HCT116 (cell line): ENCODE measurements at regions not wholly inside any gene's neighbourhood (a gene's known extent, or its start where the extent isn't known, plus 50 kb on each side); places are given as distances from the start of the nearest gene placed in this dataset.

Source experiments
- ATAC-seq: fragments of 200-7000 bp; cut with Tn5 transposase; 2 replicates; pipeline ENCODE4 v1.9.1; 2020; ENCODE audit warnings: mild to moderate bottlenecking, moderate library complexity
- BruUV-seq: library from RNA; stranded (reverse); fragments of 400-500 nt; replicated peaks from 2 replicates; lab custom pipeline; 2021; lab: Mats Ljungman, UMichigan
- CTCF ChIA-PET: fragments of 300-600 bp; sonication (Branson Sonifier 250); formaldehyde crosslinking; loops from one replicate; lab custom pipeline; 2021; ENCODE audit warnings: antibody characterized with exemption; lab: Charles Lee
- POLR2A ChIA-PET: fragments of 300-600, 350-600 bp; sonication (Branson Sonifier 250); formaldehyde crosslinking; loops from one replicate; lab custom pipeline; 2021; ENCODE audit warnings: antibody characterized with exemption; lab: Charles Lee
- RAD21 ChIA-PET, 2 experiments: fragments of 300-600 bp; sonication (Branson Sonifier 250); formaldehyde crosslinking; loops; one replicate each; lab custom pipeline; 2023; ENCODE audit warnings: low total read pairs in 2 of 2; ENCODE audit not compliant: uncharacterized antibody in 2 of 2, unreplicated experiment in 2 of 2, low non-redundant PET in 1 of 2; lab: Charles Lee
- DNase-seq: peaks from one replicate; pipeline ENCODE4 v3.0.0-alpha.2; 2010; ENCODE audit warnings: low read depth, low spot score
- H2AFZ ChIP-seq: fragments of 200-600 bp; shearing (Covaris generic), sonication (generic); 2 replicates; pipeline ENCODE4 v1.6.1; 2017; ENCODE audit warnings: low read depth, mixed run types, mixed read lengths, antibody characterized with exemption, low read length; ENCODE audit not compliant: poor library complexity, severe bottlenecking
- H3K27ac ChIP-seq: 2 replicates; pipeline ENCODE4 v1.5.1; 2012; ENCODE audit warnings: low read depth, low read length
- H3K27me3 ChIP-seq: fragments of 200-600 bp; sonication (generic); 2 replicates; pipeline ENCODE4 v1.6.1; 2016; ENCODE audit warnings: mixed run types, low read length, mixed read lengths; ENCODE audit not compliant: insufficient read depth
- H3K36me3 ChIP-seq, 2 experiments: fragments of 200-500 bp in 1 of 2; fragments of 200-600 bp in 1 of 2; sonication (Bioruptor generic) in 1 of 2; sonication (generic) in 1 of 2; 2 replicates each; pipeline versions ENCODE4 v1.5.1 to v1.6.1; 2014 to 2016; ENCODE audit warnings: low read length in 2 of 2, inconsistent platforms in 1 of 2, mixed read lengths in 1 of 2, mixed run types in 1 of 2; ENCODE audit not compliant: insufficient read depth in 2 of 2, control insufficient read depth in 1 of 2
- H3K4me1 ChIP-seq, 2 experiments: fragments of 200-600 bp in 1 of 2; sonication (generic) in 1 of 2; 2 replicates each; pipeline versions ENCODE4 v1.5.1 to v1.6.1; 2012 to 2017; ENCODE audit warnings: low read length in 2 of 2, inconsistent platforms in 1 of 2, mild to moderate bottlenecking in 1 of 2, mixed read lengths in 1 of 2, mixed run types in 1 of 2, moderate library complexity in 1 of 2; ENCODE audit not compliant: insufficient read depth in 2 of 2, control insufficient read depth in 1 of 2
- H3K4me2 ChIP-seq: fragments of 200-600 bp; sonication (generic); 2 replicates; pipeline ENCODE4 v1.6.1; 2017; ENCODE audit warnings: mixed run types, low read length, mixed read lengths
- H3K4me3 ChIP-seq, 2 experiments: fragments of 200-600 bp in 1 of 2; sonication (generic) in 1 of 2; replicated peaks in 1 of 2; 2 replicates each; pipeline ENCODE4 v1.5.1; 2011 to 2016; ENCODE audit warnings: low read length in 2 of 2, control low read depth in 1 of 2, low read depth in 1 of 2, mild to moderate bottlenecking in 1 of 2, mixed read lengths in 1 of 2, mixed run types in 1 of 2
- H3K79me2 ChIP-seq: fragments of 200-600 bp; sonication (generic); 2 replicates; pipeline ENCODE4 v1.6.1; 2017; ENCODE audit warnings: mild to moderate bottlenecking, mixed run types, low read length, moderate library complexity, mixed read lengths; ENCODE audit not compliant: insufficient read depth
- H3K9ac ChIP-seq: fragments of 200-600 bp; sonication (generic); 2 replicates; pipeline ENCODE4 v1.6.1; 2016; ENCODE audit warnings: low read length, mixed read lengths
- H3K9me2 ChIP-seq: fragments of 200-600 bp; sonication (generic), shearing (Covaris generic); 2 replicates; pipeline ENCODE4 v1.6.1; 2017; ENCODE audit warnings: mixed run types, mild to moderate bottlenecking, moderate library complexity; ENCODE audit not compliant: insufficient read depth
- H3K9me3 ChIP-seq, 2 experiments: fragments of 200-500 bp in 1 of 2; fragments of 200-600 bp in 1 of 2; sonication (Bioruptor generic) in 1 of 2; sonication (generic) in 1 of 2; 2 replicates each; pipeline ENCODE4 v1.6.1; 2014 to 2017; ENCODE audit warnings: low read length in 2 of 2, mixed read lengths in 2 of 2, inconsistent platforms in 1 of 2, low read depth in 1 of 2, mild to moderate bottlenecking in 1 of 2, mixed run types in 1 of 2, moderate library complexity in 1 of 2; ENCODE audit not compliant: control insufficient read depth in 1 of 2, insufficient read depth in 1 of 2
- H4K20me1 ChIP-seq: fragments of 200-600 bp; sonication (generic), shearing (Covaris generic); 2 replicates; pipeline ENCODE4 v1.6.1; 2017; ENCODE audit warnings: mixed run types, mild to moderate bottlenecking, moderate library complexity; ENCODE audit not compliant: insufficient read depth
- CBX3 ChIP-seq: IDR thresholded peaks from 2 replicates; pipeline ENCODE4 v1.6.1; 2012; ENCODE audit warnings: low read depth
- EGR1 ChIP-seq: IDR thresholded peaks from 2 replicates; pipeline ENCODE4 v1.6.1; 2012; ENCODE audit warnings: low read depth
- EZH2phosphoT487 ChIP-seq: fragments of 200-600 bp; IDR thresholded peaks from 2 replicates; pipeline ENCODE4 v1.6.1; 2018; ENCODE audit warnings: antibody characterized with exemption, borderline replicate concordance
- FOSL1 ChIP-seq: IDR thresholded peaks from 2 replicates; pipeline ENCODE4 v1.6.1; 2012; ENCODE audit warnings: low read depth
- POLR2A ChIP-seq: IDR thresholded peaks from 2 replicates; pipeline ENCODE4 v1.7.0; 2011; ENCODE audit warnings: borderline replicate concordance; ENCODE audit not compliant: insufficient read depth, insufficient read length; ENCODE audit errors: extremely low read depth
- RAD21 ChIP-seq: IDR thresholded peaks from 2 replicates; pipeline ENCODE4 v1.6.1; 2012; ENCODE audit warnings: low read depth, mild to moderate bottlenecking
- SIN3A ChIP-seq: IDR thresholded peaks from 2 replicates; pipeline ENCODE4 v1.6.1; 2012; ENCODE audit warnings: low read depth
- SRF ChIP-seq: IDR thresholded peaks from 2 replicates; pipeline ENCODE4 v1.6.1; 2012; ENCODE audit warnings: low read depth
- TCF7L2 ChIP-seq: IDR thresholded peaks from 2 replicates; pipeline ENCODE4 v1.7.0; 2011; ENCODE audit warnings: borderline replicate concordance, inconsistent platforms; ENCODE audit not compliant: insufficient read depth, insufficient read length; ENCODE audit errors: extremely low read depth
- YY1 ChIP-seq: IDR thresholded peaks from 2 replicates; pipeline ENCODE4 v1.6.1; 2011; ENCODE audit warnings: low read length, low read depth, moderate library complexity, mild to moderate bottlenecking; ENCODE audit not compliant: insufficient replicate concordance; ENCODE audit errors: extremely low read depth
- ZFX ChIP-seq: fragments of 450-650 bp; IDR thresholded peaks from 2 replicates; pipeline ENCODE4 v1.6.1; 2017
- ZNF274 ChIP-seq: fragments of 200-500 bp; sonication (Bioruptor generic); IDR thresholded peaks from 2 replicates; pipeline ENCODE4 v1.6.1; 2014; ENCODE audit warnings: mild to moderate bottlenecking, low read depth, low read length, inconsistent platforms
- intact Hi-C: fragments of 100-400 bp; cut with micrococcal nuclease; formaldehyde crosslinking; loops from 2 replicates; pipeline ENCODE4 v1.10.0; 2022
- TF ChIP-seq, protein P1 (sequence below), 3 experiments: fragments of 200-600 bp in 1 of 3; sonication (generic) in 1 of 3; IDR thresholded peaks in 2 of 3; conservative IDR thresholded peaks in 1 of 3; 2 replicates each; pipeline ENCODE4 v1.5.1; 2012 to 2017; ENCODE audit warnings: low read depth in 2 of 3, low read length in 2 of 3, antibody characterized with exemption in 1 of 3, borderline replicate concordance in 1 of 3, control low read depth in 1 of 3, mild to moderate bottlenecking in 1 of 3, mixed read lengths in 1 of 3, mixed run types in 1 of 3, moderate library complexity in 1 of 3; ENCODE audit not compliant: insufficient read depth in 1 of 3

GRCh38 chr3:178381971-178382448, 154.2 kb upstream of the KCNMB2 start:
- Histone ChIP-seq H3K9me3 (no peaks in the 10 kb centered on the region), H3K27ac (no peak overlapping the region), H3K4me2 (no peak overlapping the region), H3K9ac (no peak overlapping the region), H3K9me2 (no peaks in the 10 kb centered on the region), H2AFZ (no peak overlapping the region), H3K4me3 (no peak overlapping the region), H3K4me1 (no peaks in the 10 kb centered on the region), H3K27me3 (no peaks in the 10 kb centered on the region), H4K20me1 (no peaks in the 10 kb centered on the region), H3K36me3 (no peaks in the 10 kb centered on the region), H3K79me2 (no peaks in the 10 kb centered on the region)
- ChIA-PET CTCF (no interaction called here), RAD21 (no interaction called here), POLR2A (no interaction called here)
- no TSS peak for BruUV-seq
- DNase-seq (no peak), ATAC-seq (no peak)
- intact Hi-C loops = no loop called here
- TF ChIP-seq ZNF274 (no peak), YY1 (no peak), EZH2phosphoT487 (no peak), ZFX (no peak), FOSL1 (no peak), POLR2A (no peak), TCF7L2 (no peak), EGR1 (no peak), SRF (no peak), SIN3A (no peak), RAD21 (no peak), CBX3 (no peak)
- TF ChIP-seq, protein P1, sequence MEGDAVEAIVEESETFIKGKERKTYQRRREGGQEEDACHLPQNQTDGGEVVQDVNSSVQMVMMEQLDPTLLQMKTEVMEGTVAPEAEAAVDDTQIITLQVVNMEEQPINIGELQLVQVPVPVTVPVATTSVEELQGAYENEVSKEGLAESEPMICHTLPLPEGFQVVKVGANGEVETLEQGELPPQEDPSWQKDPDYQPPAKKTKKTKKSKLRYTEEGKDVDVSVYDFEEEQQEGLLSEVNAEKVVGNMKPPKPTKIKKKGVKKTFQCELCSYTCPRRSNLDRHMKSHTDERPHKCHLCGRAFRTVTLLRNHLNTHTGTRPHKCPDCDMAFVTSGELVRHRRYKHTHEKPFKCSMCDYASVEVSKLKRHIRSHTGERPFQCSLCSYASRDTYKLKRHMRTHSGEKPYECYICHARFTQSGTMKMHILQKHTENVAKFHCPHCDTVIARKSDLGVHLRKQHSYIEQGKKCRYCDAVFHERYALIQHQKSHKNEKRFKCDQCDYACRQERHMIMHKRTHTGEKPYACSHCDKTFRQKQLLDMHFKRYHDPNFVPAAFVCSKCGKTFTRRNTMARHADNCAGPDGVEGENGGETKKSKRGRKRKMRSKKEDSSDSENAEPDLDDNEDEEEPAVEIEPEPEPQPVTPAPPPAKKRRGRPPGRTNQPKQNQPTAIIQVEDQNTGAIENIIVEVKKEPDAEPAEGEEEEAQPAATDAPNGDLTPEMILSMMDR (IDR thresholded peaks at IDR 0.05 in 2 of 3, conservative IDR thresholded peaks at IDR 0.05 in 1 of 3; ENCODE audit: borderline replicate concordance in 1 of 3, insufficient read depth in 1 of 3, low read depth in 2 of 3, low read length in 2 of 3) = no peak
